Left kidney (tissue), 1 donor: ENCODE measurements at regions not wholly inside any gene's neighbourhood (a gene's known extent, or its start where the extent isn't known, plus 50 kb on each side); places are given as distances from the start of the nearest gene placed in this dataset.

Experiments used
- DNase-seq: peaks from one replicate; pipeline ENCODE4 v3.0.0-alpha.2; 2013

DNA sequence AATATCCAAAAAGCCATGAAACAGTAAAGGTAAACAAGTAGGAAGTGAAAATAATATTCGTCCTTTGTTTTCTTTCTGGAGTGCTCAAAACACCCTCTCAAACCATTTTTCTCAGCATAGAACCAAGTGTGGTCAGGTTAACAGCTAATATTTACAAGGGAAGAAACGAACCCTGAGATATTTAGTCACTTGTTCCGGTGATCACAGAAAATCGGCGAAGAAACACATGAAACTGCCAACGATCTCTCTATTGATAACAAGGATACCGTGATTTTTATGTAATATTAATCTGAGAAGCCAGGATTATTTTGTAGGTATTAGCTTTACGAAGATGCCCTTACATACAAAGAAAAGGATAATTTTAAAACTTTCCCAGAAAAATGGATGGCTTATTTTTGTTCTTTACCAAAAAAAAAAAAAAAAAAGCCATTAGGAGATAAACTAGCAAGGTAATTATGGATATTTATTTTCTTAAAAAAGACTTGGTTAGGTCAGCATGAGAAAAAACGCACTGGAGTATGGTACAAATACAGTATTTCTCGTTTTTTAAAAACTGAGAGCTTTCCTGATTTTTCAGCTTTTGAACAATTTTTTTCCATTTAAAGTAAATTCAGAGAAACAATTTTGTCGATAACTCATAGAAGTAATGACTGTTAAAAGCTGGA is 107.3 kb upstream of the HNRNPU start:
- DNase-seq: no peak

DNA sequence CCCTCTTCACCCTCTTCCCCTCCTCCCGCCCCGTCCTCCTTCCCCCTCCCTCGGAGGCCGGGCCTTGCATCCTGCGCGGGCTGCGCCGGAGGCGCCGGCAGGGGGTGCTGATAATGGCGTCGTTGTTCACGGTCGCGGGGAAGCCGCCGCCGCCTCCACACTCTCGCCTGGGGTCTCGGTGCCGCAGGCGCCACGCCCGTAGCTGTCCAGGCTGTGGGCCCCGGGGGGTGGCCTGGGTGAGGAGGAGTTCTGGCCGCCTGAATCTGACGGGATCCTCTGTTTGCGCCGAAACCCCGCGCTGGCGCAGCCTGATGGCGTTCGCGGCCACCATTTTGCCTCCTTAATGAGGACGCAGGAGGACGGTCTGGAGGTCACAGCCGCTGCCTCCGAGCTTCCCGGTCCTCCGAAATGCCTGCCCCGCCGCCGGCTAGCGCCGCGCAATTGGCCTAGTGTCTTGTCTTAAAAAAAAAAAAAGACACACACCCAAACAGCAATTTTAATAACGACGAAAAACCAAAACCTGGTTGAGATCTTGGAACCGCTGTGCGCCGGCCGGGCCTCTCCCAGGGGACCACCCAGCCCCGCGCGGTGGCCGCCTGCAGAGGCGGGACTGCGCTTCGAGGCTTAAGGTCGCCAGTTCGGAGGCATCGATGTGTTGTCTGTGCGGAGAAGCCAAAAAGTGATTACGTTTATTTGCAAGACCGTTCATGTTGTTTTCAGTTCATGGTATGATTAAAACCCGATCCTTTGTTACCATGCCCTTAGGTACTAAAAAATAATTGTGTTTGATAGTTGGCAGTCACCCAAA is 106.6 kb upstream of the HNRNPU start:
- DNase-seq: peak; percentile 98

DNA sequence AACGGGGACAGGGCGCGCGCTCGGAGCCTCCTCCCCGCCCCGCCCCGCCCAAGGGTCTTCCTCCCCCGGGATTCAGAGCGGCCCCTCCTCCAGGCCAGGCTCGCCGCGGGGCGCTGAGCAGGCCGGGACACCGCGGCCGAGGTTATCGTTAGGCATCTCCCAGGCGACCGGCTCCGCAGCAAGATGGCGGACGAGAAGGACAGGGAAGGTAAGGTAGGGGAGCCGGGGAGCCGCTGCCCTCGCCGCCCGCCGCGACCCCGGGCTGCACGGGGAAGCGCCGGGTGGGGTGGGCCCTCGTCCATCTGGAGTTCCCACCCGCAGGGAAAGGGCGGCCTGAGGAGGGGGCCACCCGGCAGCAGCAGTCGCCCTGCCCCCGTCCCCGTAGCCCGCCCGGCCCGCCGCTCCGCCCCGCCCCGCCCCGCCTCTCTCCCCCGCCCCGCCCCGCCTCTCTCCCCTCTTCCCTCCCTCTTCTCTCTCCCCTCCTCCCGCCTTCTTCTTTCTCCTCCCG is 105.9 kb upstream of the HNRNPU start:
- DNase-seq: peak; percentile 86

GRCh38 chr1:244969355-244970235 is 105.3 kb upstream of the HNRNPU start:
- DNase-seq: peak; percentile 87

DNA sequence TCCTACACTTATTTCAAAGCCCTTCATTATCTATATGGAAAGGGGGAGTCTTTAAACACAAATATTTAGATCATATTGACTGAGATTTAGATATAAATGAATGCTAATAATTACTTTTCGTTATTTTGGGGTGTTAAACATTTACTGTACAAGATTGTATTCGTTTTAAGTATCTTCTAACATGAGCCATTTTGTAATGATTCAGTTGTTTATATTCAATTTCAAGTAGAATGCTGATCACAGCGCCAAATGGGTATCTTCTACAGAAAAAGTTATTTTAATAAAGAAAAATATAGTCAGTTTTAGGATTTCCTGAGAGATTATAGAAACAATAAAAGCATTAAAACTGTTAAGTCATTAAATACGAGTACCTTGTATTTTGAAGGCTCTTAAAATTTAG is 104.5 kb upstream of the HNRNPU start:
- DNase-seq: peak; percentile 15

DNA sequence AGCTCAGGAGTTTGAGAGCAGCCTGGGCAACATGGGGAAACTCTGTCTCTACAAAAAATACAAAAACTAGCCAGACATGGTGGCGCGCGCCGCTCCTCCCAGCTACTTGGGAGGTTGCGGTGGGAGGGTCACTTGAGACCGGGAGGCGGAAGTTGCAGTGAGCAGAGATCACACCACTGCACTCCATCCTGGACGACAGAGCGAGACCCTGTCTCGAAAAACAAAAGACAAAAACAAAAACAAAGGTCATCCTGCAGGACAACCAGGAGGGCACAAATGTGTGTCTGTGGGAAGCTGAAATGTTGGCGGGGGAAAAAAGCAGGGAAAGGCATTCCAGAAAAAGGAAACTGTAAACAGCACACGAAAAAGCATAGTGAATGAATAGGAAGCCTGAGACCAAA is 104.1 kb upstream of the HNRNPU start:
- peak; percentile 22 for DNase-seq

GRCh38 chr1:244967159-244967558 is 102.8 kb upstream of the HNRNPU start:
- DNase-seq: no peak

GRCh38 chr1:244965185-244966030 is 101.1 kb upstream of the HNRNPU start:
- no peak for DNase-seq

GRCh38 chr1:244964112-244964971 is 100.0 kb upstream of the HNRNPU start:
- DNase-seq: peak; percentile 17

GRCh38 chr1:244963231-244963826 is 99.0 kb upstream of the HNRNPU start:
- no peak for DNase-seq

- DNase-seq: peak; percentile 28
Measured at GRCh38 chr1:244962130-244962529, 97.8 kb upstream of the HNRNPU start.

DNA sequence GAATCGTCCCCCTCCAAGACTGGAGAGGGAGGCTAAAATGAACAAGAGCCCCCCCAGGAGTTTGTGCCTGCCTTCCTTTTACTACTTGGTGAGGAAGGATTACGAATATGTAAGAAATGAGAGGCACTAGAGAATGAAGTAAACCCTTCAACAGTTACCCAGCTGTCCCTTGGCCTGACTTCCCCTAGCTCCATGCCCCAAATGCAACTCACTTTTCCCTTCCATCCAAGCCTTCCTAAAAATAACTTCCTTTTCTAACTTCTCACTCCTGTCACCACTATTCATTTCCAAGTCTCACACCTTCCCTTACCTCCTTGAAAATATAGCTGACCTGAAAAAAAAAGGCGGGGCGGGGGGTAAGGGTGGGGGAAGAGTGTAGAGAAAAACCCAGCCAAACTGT is 96.6 kb upstream of the HNRNPU start:
- no peak for DNase-seq

DNA sequence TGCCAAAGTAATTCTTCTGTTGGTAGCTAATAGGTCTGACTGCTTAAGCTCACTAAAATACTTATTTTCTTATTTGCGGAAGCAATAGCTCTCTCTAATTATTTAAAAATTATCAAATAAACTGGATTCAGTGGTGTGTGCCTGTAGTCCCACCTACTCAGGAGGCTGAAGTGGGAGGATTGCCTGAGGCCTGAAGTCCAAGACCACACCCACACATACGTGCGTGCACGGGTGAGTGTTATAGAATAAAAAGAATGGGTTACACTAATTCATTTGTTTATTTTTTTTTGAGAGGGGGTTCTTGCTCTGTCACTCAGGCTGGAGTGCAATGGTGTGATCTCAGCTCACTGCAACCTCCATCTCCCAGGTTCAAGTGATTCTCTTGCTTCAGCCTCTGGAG is 94.2 kb upstream of the HNRNPU start:
- DNase-seq: no peak

GRCh38 chr1:244957525-244957924 is 93.2 kb upstream of the HNRNPU start:
- no peak for DNase-seq

DNA sequence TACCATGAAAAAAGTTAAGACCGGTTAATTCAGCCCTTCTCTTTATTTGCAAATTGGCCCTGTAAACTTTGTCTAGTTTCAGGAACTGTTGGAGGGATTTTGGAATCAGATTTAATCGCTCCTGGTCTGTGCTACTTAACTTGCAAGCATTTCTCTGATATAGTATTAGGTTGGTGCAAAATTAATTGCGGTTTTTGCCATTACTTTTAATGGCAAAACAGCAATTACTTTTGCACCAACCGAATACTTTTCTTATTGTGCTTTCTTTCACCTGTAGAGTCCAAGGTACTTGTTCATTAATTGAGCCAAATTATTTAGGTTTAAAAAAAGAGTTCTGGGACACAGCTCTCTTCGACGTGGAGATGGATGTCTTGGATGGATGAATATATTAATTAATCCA is 92.8 kb upstream of the HNRNPU start:
- no peak for DNase-seq

GRCh38 chr1:244955661-244956060 is 91.3 kb upstream of the HNRNPU start:
- DNase-seq: no peak

- no peak for DNase-seq
Measured at GRCh38 chr1:244954359-244954758, 90.0 kb upstream of the HNRNPU start.

DNA sequence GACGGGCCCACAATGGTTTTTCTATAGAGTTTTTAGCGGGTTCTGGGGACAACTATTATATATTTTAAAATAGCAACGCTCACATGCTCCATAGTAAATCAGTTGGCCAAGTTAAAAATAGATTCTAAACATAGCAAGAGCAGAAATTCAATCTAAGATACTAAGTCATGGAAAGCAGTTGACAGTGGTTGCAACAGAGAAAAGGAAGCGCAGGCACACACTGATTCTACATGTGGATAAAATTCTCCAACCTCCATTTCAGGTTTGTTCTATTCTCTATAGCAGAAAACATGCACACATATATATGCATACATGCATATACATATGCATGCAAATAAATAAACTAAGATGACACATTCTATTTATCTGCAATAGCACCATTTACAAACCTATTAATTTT is 89.6 kb upstream of the HNRNPU start:
- DNase-seq: no peak

GRCh38 chr1:244952940-244953339 is 88.6 kb upstream of the HNRNPU start:
- no peak for DNase-seq

- no peak for DNase-seq
Measured at GRCh38 chr1:244952280-244952933, 88.1 kb upstream of the HNRNPU start.
